ENCODE measurements at regions not wholly inside any gene's neighbourhood (a gene's known extent, or its start where the extent isn't known, plus 50 kb on each side); places are given as distances from the start of the nearest gene placed in this dataset.
"Not testable (repeated sequence)": the region's sequence is repeated elsewhere in the genome, so short reads cannot be mapped to it uniquely, and the experiment has no call there.

DNA sequence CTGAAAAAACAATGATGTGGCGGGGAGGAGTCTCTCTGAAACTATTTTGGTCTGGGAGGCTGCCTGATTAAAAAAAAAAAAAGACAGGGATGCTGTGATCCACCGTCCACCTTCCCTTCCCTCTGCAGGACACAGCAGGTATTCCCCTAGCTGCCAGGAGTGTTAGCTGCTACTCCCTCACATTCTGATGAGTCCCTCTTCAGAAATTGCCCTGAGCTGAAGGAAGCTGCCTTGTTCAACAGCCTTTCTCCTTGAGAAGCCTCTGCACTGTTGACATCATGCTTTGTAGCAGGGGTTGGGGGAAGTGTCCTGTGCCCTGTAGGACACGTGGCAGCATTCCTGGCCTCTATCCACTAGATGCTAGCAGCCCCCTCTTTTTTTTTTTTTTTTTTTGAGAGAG lies 71.7 kb upstream of the ZMYND8 start:
- no peak overlapping the region for H3K4me3 ChIP-seq (ENCODE audit: low read depth, poor library complexity, severe bottlenecking)
- intact Hi-C loops (cut with DNase I; ENCODE audit: low total_unique reads) = no loop called here
- DNase-seq (ENCODE audit: low spot score in 2 of 2) = no peak
- 46 to 82% methylated on average over 3 of the region's 3 CpGs for WGBS, 2 donors
- TF ChIP-seq POLR2A (IDR thresholded peaks at IDR 0.05) (no peak), CTCF (IDR thresholded peaks at IDR 0.05) (no peak)

GRCh38 chr20:47428851-47429336 lies 72.4 kb upstream of the ZMYND8 start:
- intact Hi-C loops (cut with DNase I; ENCODE audit: low total_unique reads) = no loop called here
- TF ChIP-seq POLR2A (IDR thresholded peaks at IDR 0.05) = no peak
- no peak for TF ChIP-seq CTCF (IDR thresholded peaks at IDR 0.05)
- no peak overlapping the region for H3K4me3 ChIP-seq (ENCODE audit: low read depth, poor library complexity, severe bottlenecking)
- WGBS, 2 donors = 89 to 92% methylated on average over 4 of the region's 4 CpGs
- no peak for DNase-seq (ENCODE audit: low spot score in 2 of 2)

GRCh38 chr20:47429409-47429808 lies 72.3 kb upstream of the NCOA3 start:
- TF ChIP-seq CTCF (IDR thresholded peaks at IDR 0.05) (no peak), POLR2A (IDR thresholded peaks at IDR 0.05) (no peak)
- H3K4me3 ChIP-seq (ENCODE audit: low read depth, poor library complexity, severe bottlenecking) = no peak overlapping the region
- intact Hi-C loops (cut with DNase I; ENCODE audit: low total_unique reads) = no loop called here
- 89 to 90% methylated on average over 3 of the region's 3 CpGs for WGBS, 2 donors
- no peak for DNase-seq (ENCODE audit: low spot score in 2 of 2)

DNA sequence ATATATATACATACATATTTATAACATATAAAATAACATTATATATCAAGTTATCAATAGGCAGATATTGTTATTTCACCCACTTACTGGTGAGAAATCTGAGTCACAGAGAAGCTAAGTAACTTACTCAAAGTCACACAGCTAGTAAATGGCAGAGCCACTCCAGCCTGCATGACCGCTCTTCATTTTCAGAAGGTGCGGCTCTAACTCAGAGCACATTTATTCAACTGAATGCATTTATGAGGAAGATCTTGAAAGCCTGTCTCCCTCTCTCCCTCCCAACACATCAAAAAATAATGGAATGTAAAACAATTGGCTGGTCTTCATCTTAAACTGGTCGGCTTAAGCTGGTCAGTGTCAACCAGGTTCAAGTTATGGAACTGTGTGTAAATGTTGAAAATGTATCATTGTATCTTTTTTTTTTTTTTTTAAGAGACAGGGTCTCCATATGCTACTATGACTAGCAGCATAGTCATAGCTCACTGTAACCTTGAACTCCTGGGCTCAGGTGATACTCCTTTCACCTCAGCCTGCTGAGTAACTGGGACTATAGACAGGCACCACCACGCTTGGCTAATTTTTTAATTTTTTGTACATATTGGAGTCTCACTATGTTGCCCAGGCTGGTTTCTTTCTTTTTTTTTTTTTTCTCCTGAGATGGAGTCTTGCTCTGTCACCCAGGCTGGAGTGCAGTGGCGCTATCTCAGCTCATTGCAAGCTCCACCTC lies 70.7 kb upstream of the NCOA3 start:
- no peak for DNase-seq (ENCODE audit: low spot score in 2 of 2)
- intact Hi-C loops (cut with DNase I; ENCODE audit: low total_unique reads) = no loop called here
- WGBS, 2 donors = 91 to 97% methylated on average over 5 of the region's 5 CpGs
- TF ChIP-seq CTCF (IDR thresholded peaks at IDR 0.05) (no peak), POLR2A (IDR thresholded peaks at IDR 0.05) (no peak)
- H3K4me3 ChIP-seq (ENCODE audit: low read depth, poor library complexity, severe bottlenecking) = no peak overlapping the region

- DNase-seq (ENCODE audit: low spot score in 2 of 2) = no peak
- WGBS, 2 donors = 73 to 75% methylated on average over 3 of the region's 3 CpGs
- TF ChIP-seq POLR2A (IDR thresholded peaks at IDR 0.05) = no peak
- TF ChIP-seq CTCF (IDR thresholded peaks at IDR 0.05) = no peak
- H3K4me3 ChIP-seq (ENCODE audit: low read depth, poor library complexity, severe bottlenecking) = no peak overlapping the region
- intact Hi-C loops (cut with DNase I; ENCODE audit: low total_unique reads) = no loop called here
Observed at GRCh38 chr20:47432834-47433210, 68.9 kb upstream of the NCOA3 start.

- DNase-seq (ENCODE audit: low spot score in 2 of 2); intact Hi-C loops (cut with DNase I; ENCODE audit: low total_unique reads): not testable (repeated sequence)
- WGBS, 2 donors = 77% methylated on average over 13 of the region's 13 CpGs
Observed at GRCh38 chr20:47434128-47434779, 67.4 kb upstream of the NCOA3 start.

More at GRCh38 chr20:47434128-47434779, 67.4 kb upstream of the NCOA3 start:
- not testable (repeated sequence) for H3K4me3 ChIP-seq (ENCODE audit: low read depth, poor library complexity, severe bottlenecking)
